HCT116 (cell line): ENCODE measurements at regions not wholly inside any gene's neighbourhood (a gene's known extent, or its start where the extent isn't known, plus 50 kb on each side); places are given as distances from the start of the nearest gene placed in this dataset.

ENCODE experiments used
- ATAC-seq: fragments of 200-7000 bp; cut with Tn5 transposase; 2 replicates; pipeline ENCODE4 v1.9.1; 2020; ENCODE audit warnings: mild to moderate bottlenecking, moderate library complexity
- BruUV-seq: library from RNA; stranded (reverse); fragments of 400-500 nt; replicated peaks from 2 replicates; lab custom pipeline; 2021; lab: Mats Ljungman, UMichigan
- CTCF ChIA-PET: fragments of 300-600 bp; sonication (Branson Sonifier 250); formaldehyde crosslinking; loops from one replicate; lab custom pipeline; 2021; ENCODE audit warnings: antibody characterized with exemption; lab: Charles Lee
- POLR2A ChIA-PET: fragments of 300-600, 350-600 bp; sonication (Branson Sonifier 250); formaldehyde crosslinking; loops from one replicate; lab custom pipeline; 2021; ENCODE audit warnings: antibody characterized with exemption; lab: Charles Lee
- RAD21 ChIA-PET, 2 experiments: fragments of 300-600 bp; sonication (Branson Sonifier 250); formaldehyde crosslinking; loops; one replicate each; lab custom pipeline; 2023; ENCODE audit warnings: low total read pairs in 2 of 2; ENCODE audit not compliant: uncharacterized antibody in 2 of 2, unreplicated experiment in 2 of 2, low non-redundant PET in 1 of 2; lab: Charles Lee
- DNase-seq: peaks from one replicate; pipeline ENCODE4 v3.0.0-alpha.2; 2010; ENCODE audit warnings: low read depth, low spot score
- H2AFZ ChIP-seq: fragments of 200-600 bp; shearing (Covaris generic), sonication (generic); 2 replicates; pipeline ENCODE4 v1.6.1; 2017; ENCODE audit warnings: low read depth, mixed run types, mixed read lengths, antibody characterized with exemption, low read length; ENCODE audit not compliant: poor library complexity, severe bottlenecking
- H3K27ac ChIP-seq: 2 replicates; pipeline ENCODE4 v1.5.1; 2012; ENCODE audit warnings: low read depth, low read length
- H3K27me3 ChIP-seq: fragments of 200-600 bp; sonication (generic); 2 replicates; pipeline ENCODE4 v1.6.1; 2016; ENCODE audit warnings: mixed run types, low read length, mixed read lengths; ENCODE audit not compliant: insufficient read depth
- H3K36me3 ChIP-seq, 2 experiments: fragments of 200-500 bp in 1 of 2; fragments of 200-600 bp in 1 of 2; sonication (Bioruptor generic) in 1 of 2; sonication (generic) in 1 of 2; 2 replicates each; pipeline versions ENCODE4 v1.5.1 to v1.6.1; 2014 to 2016; ENCODE audit warnings: low read length in 2 of 2, inconsistent platforms in 1 of 2, mixed read lengths in 1 of 2, mixed run types in 1 of 2; ENCODE audit not compliant: insufficient read depth in 2 of 2, control insufficient read depth in 1 of 2
- H3K4me1 ChIP-seq, 2 experiments: fragments of 200-600 bp in 1 of 2; sonication (generic) in 1 of 2; 2 replicates each; pipeline versions ENCODE4 v1.5.1 to v1.6.1; 2012 to 2017; ENCODE audit warnings: low read length in 2 of 2, inconsistent platforms in 1 of 2, mild to moderate bottlenecking in 1 of 2, mixed read lengths in 1 of 2, mixed run types in 1 of 2, moderate library complexity in 1 of 2; ENCODE audit not compliant: insufficient read depth in 2 of 2, control insufficient read depth in 1 of 2
- H3K4me2 ChIP-seq: fragments of 200-600 bp; sonication (generic); 2 replicates; pipeline ENCODE4 v1.6.1; 2017; ENCODE audit warnings: mixed run types, low read length, mixed read lengths
- H3K4me3 ChIP-seq, 2 experiments: fragments of 200-600 bp in 1 of 2; sonication (generic) in 1 of 2; replicated peaks in 1 of 2; 2 replicates each; pipeline ENCODE4 v1.5.1; 2011 to 2016; ENCODE audit warnings: low read length in 2 of 2, control low read depth in 1 of 2, low read depth in 1 of 2, mild to moderate bottlenecking in 1 of 2, mixed read lengths in 1 of 2, mixed run types in 1 of 2
- H3K79me2 ChIP-seq: fragments of 200-600 bp; sonication (generic); 2 replicates; pipeline ENCODE4 v1.6.1; 2017; ENCODE audit warnings: mild to moderate bottlenecking, mixed run types, low read length, moderate library complexity, mixed read lengths; ENCODE audit not compliant: insufficient read depth
- H3K9ac ChIP-seq: fragments of 200-600 bp; sonication (generic); 2 replicates; pipeline ENCODE4 v1.6.1; 2016; ENCODE audit warnings: low read length, mixed read lengths
- H3K9me2 ChIP-seq: fragments of 200-600 bp; sonication (generic), shearing (Covaris generic); 2 replicates; pipeline ENCODE4 v1.6.1; 2017; ENCODE audit warnings: mixed run types, mild to moderate bottlenecking, moderate library complexity; ENCODE audit not compliant: insufficient read depth
- H3K9me3 ChIP-seq, 2 experiments: fragments of 200-500 bp in 1 of 2; fragments of 200-600 bp in 1 of 2; sonication (Bioruptor generic) in 1 of 2; sonication (generic) in 1 of 2; 2 replicates each; pipeline ENCODE4 v1.6.1; 2014 to 2017; ENCODE audit warnings: low read length in 2 of 2, mixed read lengths in 2 of 2, inconsistent platforms in 1 of 2, low read depth in 1 of 2, mild to moderate bottlenecking in 1 of 2, mixed run types in 1 of 2, moderate library complexity in 1 of 2; ENCODE audit not compliant: control insufficient read depth in 1 of 2, insufficient read depth in 1 of 2
- H4K20me1 ChIP-seq: fragments of 200-600 bp; sonication (generic), shearing (Covaris generic); 2 replicates; pipeline ENCODE4 v1.6.1; 2017; ENCODE audit warnings: mixed run types, mild to moderate bottlenecking, moderate library complexity; ENCODE audit not compliant: insufficient read depth
- CBX3 ChIP-seq: IDR thresholded peaks from 2 replicates; pipeline ENCODE4 v1.6.1; 2012; ENCODE audit warnings: low read depth
- ELF1 ChIP-seq: IDR thresholded peaks from 2 replicates; pipeline ENCODE4 v1.6.1; 2012; ENCODE audit warnings: low read depth, borderline replicate concordance
- EZH2 ChIP-seq: fragments of 200-600 bp; sonication (generic); IDR thresholded peaks from 2 replicates; pipeline ENCODE4 v1.6.1; 2017; ENCODE audit warnings: antibody characterized with exemption, mixed run types
- EZH2phosphoT487 ChIP-seq: fragments of 200-600 bp; IDR thresholded peaks from 2 replicates; pipeline ENCODE4 v1.6.1; 2018; ENCODE audit warnings: antibody characterized with exemption, borderline replicate concordance
- FOSL1 ChIP-seq: IDR thresholded peaks from 2 replicates; pipeline ENCODE4 v1.6.1; 2012; ENCODE audit warnings: low read depth
- JUND ChIP-seq: IDR thresholded peaks from 2 replicates; pipeline ENCODE4 v1.6.1; 2012
- POLR2A ChIP-seq: IDR thresholded peaks from 2 replicates; pipeline ENCODE4 v1.7.0; 2011; ENCODE audit warnings: borderline replicate concordance; ENCODE audit not compliant: insufficient read depth, insufficient read length; ENCODE audit errors: extremely low read depth
- SIN3A ChIP-seq: IDR thresholded peaks from 2 replicates; pipeline ENCODE4 v1.6.1; 2012; ENCODE audit warnings: low read depth
- SP1 ChIP-seq: IDR thresholded peaks from 2 replicates; pipeline ENCODE4 v1.6.1; 2012; ENCODE audit warnings: low read depth
- YY1 ChIP-seq: IDR thresholded peaks from 2 replicates; pipeline ENCODE4 v1.6.1; 2011; ENCODE audit warnings: low read length, low read depth, moderate library complexity, mild to moderate bottlenecking; ENCODE audit not compliant: insufficient replicate concordance; ENCODE audit errors: extremely low read depth
- intact Hi-C: fragments of 100-400 bp; cut with micrococcal nuclease; formaldehyde crosslinking; loops from 2 replicates; pipeline ENCODE4 v1.10.0; 2022
- TF ChIP-seq, protein P1 (sequence below): IDR thresholded peaks from 2 replicates; pipeline ENCODE4 v1.6.1; 2012; ENCODE audit warnings: low read depth
- TF ChIP-seq, protein P2 (sequence below), 3 experiments: fragments of 200-600 bp in 1 of 3; sonication (generic) in 1 of 3; IDR thresholded peaks in 2 of 3; conservative IDR thresholded peaks in 1 of 3; 2 replicates each; pipeline ENCODE4 v1.5.1; 2012 to 2017; ENCODE audit warnings: low read depth in 2 of 3, low read length in 2 of 3, antibody characterized with exemption in 1 of 3, borderline replicate concordance in 1 of 3, control low read depth in 1 of 3, mild to moderate bottlenecking in 1 of 3, mixed read lengths in 1 of 3, mixed run types in 1 of 3, moderate library complexity in 1 of 3; ENCODE audit not compliant: insufficient read depth in 1 of 3

DNA sequence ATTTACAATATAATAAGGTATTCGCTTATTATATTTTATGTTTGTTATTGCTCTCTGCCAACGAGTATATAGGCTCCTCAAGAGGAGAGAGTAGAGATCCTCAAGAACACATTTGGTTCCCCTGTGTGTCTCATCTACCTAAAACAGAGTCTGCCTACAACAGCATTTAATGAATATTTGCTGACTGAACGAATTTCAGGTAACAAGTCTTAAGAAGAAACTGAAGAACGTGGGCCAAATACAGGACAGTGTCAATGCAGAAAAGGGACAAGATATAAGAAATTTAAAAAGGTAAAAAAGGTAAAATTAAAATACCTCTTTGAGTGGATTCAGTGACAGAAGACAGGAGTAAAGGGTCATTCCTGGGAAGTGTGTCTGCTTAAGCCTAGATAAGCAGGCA lies 129.2 kb downstream of the HNMT start:
- H3K4me2 ChIP-seq = no peak overlapping the region
- no peaks in the 10 kb centered on the region for H3K9me3 ChIP-seq
- ChIA-PET POLR2A (no interaction called here), RAD21 (no interaction called here), CTCF (no interaction called here)
- no peak overlapping the region for H3K27ac ChIP-seq
- intact Hi-C loops = loop anchor here (10.0 kb wide), 2 partner anchors 179 to 731 kb away; no protein-coding TSS in a partner anchor
- H3K79me2 ChIP-seq = no peaks in the 10 kb centered on the region
- no peak overlapping the region for H3K4me3 ChIP-seq
- H3K27me3 ChIP-seq = no peaks in the 10 kb centered on the region
- BruUV-seq = no TSS peak
- no peaks in the 10 kb centered on the region for H3K4me1 ChIP-seq
- H3K9ac ChIP-seq = no peak overlapping the region
- ATAC-seq (no peak), DNase-seq (no peak)
- H3K9me2 ChIP-seq = no peaks in the 10 kb centered on the region
- no peaks in the 10 kb centered on the region for H4K20me1 ChIP-seq
- no peak overlapping the region for H2AFZ ChIP-seq
- no peaks in the 10 kb centered on the region for H3K36me3 ChIP-seq
- TF ChIP-seq, protein P1, sequence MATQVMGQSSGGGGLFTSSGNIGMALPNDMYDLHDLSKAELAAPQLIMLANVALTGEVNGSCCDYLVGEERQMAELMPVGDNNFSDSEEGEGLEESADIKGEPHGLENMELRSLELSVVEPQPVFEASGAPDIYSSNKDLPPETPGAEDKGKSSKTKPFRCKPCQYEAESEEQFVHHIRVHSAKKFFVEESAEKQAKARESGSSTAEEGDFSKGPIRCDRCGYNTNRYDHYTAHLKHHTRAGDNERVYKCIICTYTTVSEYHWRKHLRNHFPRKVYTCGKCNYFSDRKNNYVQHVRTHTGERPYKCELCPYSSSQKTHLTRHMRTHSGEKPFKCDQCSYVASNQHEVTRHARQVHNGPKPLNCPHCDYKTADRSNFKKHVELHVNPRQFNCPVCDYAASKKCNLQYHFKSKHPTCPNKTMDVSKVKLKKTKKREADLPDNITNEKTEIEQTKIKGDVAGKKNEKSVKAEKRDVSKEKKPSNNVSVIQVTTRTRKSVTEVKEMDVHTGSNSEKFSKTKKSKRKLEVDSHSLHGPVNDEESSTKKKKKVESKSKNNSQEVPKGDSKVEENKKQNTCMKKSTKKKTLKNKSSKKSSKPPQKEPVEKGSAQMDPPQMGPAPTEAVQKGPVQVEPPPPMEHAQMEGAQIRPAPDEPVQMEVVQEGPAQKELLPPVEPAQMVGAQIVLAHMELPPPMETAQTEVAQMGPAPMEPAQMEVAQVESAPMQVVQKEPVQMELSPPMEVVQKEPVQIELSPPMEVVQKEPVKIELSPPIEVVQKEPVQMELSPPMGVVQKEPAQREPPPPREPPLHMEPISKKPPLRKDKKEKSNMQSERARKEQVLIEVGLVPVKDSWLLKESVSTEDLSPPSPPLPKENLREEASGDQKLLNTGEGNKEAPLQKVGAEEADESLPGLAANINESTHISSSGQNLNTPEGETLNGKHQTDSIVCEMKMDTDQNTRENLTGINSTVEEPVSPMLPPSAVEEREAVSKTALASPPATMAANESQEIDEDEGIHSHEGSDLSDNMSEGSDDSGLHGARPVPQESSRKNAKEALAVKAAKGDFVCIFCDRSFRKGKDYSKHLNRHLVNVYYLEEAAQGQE = no peak
- TF ChIP-seq, protein P2, sequence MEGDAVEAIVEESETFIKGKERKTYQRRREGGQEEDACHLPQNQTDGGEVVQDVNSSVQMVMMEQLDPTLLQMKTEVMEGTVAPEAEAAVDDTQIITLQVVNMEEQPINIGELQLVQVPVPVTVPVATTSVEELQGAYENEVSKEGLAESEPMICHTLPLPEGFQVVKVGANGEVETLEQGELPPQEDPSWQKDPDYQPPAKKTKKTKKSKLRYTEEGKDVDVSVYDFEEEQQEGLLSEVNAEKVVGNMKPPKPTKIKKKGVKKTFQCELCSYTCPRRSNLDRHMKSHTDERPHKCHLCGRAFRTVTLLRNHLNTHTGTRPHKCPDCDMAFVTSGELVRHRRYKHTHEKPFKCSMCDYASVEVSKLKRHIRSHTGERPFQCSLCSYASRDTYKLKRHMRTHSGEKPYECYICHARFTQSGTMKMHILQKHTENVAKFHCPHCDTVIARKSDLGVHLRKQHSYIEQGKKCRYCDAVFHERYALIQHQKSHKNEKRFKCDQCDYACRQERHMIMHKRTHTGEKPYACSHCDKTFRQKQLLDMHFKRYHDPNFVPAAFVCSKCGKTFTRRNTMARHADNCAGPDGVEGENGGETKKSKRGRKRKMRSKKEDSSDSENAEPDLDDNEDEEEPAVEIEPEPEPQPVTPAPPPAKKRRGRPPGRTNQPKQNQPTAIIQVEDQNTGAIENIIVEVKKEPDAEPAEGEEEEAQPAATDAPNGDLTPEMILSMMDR (IDR thresholded peaks at IDR 0.05 in 2 of 3, conservative IDR thresholded peaks at IDR 0.05 in 1 of 3; ENCODE audit: borderline replicate concordance in 1 of 3, insufficient read depth in 1 of 3, low read depth in 2 of 3, low read length in 2 of 3) = no peak
- TF ChIP-seq EZH2 = no peak
- TF ChIP-seq SP1 = no peak
- no peak for TF ChIP-seq YY1
- no peak for TF ChIP-seq CBX3
- TF ChIP-seq SIN3A = no peak
- no peak for TF ChIP-seq JUND
- TF ChIP-seq FOSL1 = no peak
- TF ChIP-seq ELF1 = no peak
- TF ChIP-seq EZH2phosphoT487 = no peak
- no peak for TF ChIP-seq POLR2A
